Neutrophil (primary cell): ENCODE measurements at regions not wholly inside any gene's neighbourhood (a gene's known extent, or its start where the extent isn't known, plus 50 kb on each side); places are given as distances from the start of the nearest gene placed in this dataset.

Source experiments
- H3K27ac ChIP-seq: fragments of 200-600 bp; sonication (generic); 2 replicates; pipeline ENCODE4 v1.5.1; 2016; ENCODE audit warnings: mild to moderate bottlenecking, moderate library complexity
- H3K27me3 ChIP-seq: fragments of 200-600 bp; sonication (generic); 2 replicates; pipeline ENCODE4 v1.6.0; 2016; ENCODE audit warnings: mild to moderate bottlenecking
- H3K36me3 ChIP-seq: fragments of 200-600 bp; sonication (generic); 2 replicates; pipeline ENCODE4 v1.5.1; 2017
- H3K4me1 ChIP-seq, 2 experiments: fragments of 200-600 bp in 1 of 2; sonication (generic) in 1 of 2; 1 replicate in 1 of 2; 2 replicates in 1 of 2; pipeline versions ENCODE4 v1.5.1 to v1.6.1; 2013 to 2016; ENCODE audit warnings: low read depth in 1 of 2, low read length in 1 of 2, mild to moderate bottlenecking in 1 of 2, moderate library complexity in 1 of 2; ENCODE audit not compliant: control insufficient read depth in 1 of 2, insufficient read depth in 1 of 2
- H3K4me3 ChIP-seq, 2 experiments: fragments of 200-600 bp in 1 of 2; sonication (generic) in 1 of 2; 1 replicate in 1 of 2; 2 replicates in 1 of 2; pipeline ENCODE4 v1.5.1; 2013 to 2016; ENCODE audit warnings: low read depth in 1 of 2, low read length in 1 of 2, mild to moderate bottlenecking in 1 of 2, moderate library complexity in 1 of 2
- H3K9me3 ChIP-seq: fragments of 200-600 bp; sonication (generic); 2 replicates; pipeline ENCODE4 v1.5.1; 2016
- CTCF ChIP-seq: fragments of 200-600 bp; sonication (generic); IDR thresholded peaks from 2 replicates; pipeline ENCODE4 v1.5.1; 2016; ENCODE audit warnings: antibody characterized with exemption

GRCh38 chr6:166050559-166050958 lies 117.1 kb downstream of the TBXT start:
- TF ChIP-seq CTCF = no peak
- Histone ChIP-seq H3K4me1 (no peaks in the 10 kb centered on the region), H3K36me3 (no peaks in the 10 kb centered on the region), H3K9me3 (no peaks in the 10 kb centered on the region), H3K4me3 (no peak overlapping the region), H3K27ac (no peak overlapping the region), H3K27me3 (no peaks in the 10 kb centered on the region)

DNA sequence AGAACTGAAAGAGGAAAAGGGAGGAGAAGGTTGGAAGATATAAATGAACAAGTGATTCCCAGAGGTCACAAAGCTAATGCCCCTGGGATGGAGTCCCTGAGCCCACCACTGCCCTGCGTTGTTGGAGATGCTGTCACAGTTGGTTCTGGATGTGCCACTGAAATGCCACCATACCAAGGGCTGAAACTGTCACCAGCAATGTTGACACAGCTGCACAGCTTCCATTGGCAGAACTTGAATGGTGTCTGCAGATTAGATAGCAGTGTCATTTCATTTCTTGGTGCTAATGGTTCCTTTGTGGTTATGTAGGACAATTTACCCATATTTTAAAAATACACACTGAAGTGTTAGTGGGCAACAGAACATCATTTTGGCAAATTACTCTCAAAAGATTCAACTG lies 120.7 kb downstream of the TBXT start:
- no peak overlapping the region for H3K4me3 ChIP-seq
- no peak for TF ChIP-seq CTCF
- H3K4me1 ChIP-seq = no peaks in the 10 kb centered on the region
- no peaks in the 10 kb centered on the region for H3K27me3 ChIP-seq
- no peaks in the 10 kb centered on the region for H3K9me3 ChIP-seq
- H3K36me3 ChIP-seq = no peaks in the 10 kb centered on the region
- H3K27ac ChIP-seq = no peak overlapping the region

GRCh38 chr6:166046226-166046625 lies 121.4 kb downstream of the TBXT start:
- no peak for TF ChIP-seq CTCF
- H3K9me3 ChIP-seq = no peaks in the 10 kb centered on the region
- H3K27me3 ChIP-seq = no peaks in the 10 kb centered on the region
- H3K36me3 ChIP-seq = no peaks in the 10 kb centered on the region
- H3K4me1 ChIP-seq = no peaks in the 10 kb centered on the region
- H3K4me3 ChIP-seq = no peak overlapping the region
- no peak overlapping the region for H3K27ac ChIP-seq

DNA sequence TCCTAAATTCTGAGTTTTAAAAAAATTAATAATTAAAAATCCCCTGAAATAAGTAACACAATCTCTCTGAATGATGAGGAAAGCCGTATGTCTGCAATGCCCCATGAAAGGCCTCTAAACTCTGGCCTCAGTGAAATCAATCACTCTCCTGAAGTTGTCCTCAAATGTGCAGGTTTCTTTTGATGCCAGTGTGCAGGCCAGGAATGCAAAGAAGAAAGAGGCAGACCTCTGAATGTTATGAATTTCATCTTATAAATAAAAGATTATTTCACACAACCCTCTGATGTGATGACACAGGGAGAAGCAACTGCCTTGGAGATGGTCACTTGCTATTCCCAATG lies 121.8 kb downstream of the TBXT start:
- no peaks in the 10 kb centered on the region for H3K27me3 ChIP-seq
- no peak overlapping the region for H3K27ac ChIP-seq

GRCh38 chr6:166045173-166045859 lies 122.3 kb downstream of the TBXT start:
- no peaks in the 10 kb centered on the region for H3K4me1 ChIP-seq
- no peak overlapping the region for H3K27ac ChIP-seq
- H3K27me3 ChIP-seq = no peaks in the 10 kb centered on the region
- no peaks in the 10 kb centered on the region for H3K9me3 ChIP-seq
- no peak overlapping the region for H3K4me3 ChIP-seq
- TF ChIP-seq CTCF = no peak
- no peaks in the 10 kb centered on the region for H3K36me3 ChIP-seq

More for the DNA sequence above, 121.8 kb downstream of the TBXT start:
- Histone ChIP-seq H3K36me3 (no peaks in the 10 kb centered on the region), H3K9me3 (no peaks in the 10 kb centered on the region), H3K4me1 (no peaks in the 10 kb centered on the region), H3K4me3 (no peak overlapping the region)
- no peak for TF ChIP-seq CTCF

DNA sequence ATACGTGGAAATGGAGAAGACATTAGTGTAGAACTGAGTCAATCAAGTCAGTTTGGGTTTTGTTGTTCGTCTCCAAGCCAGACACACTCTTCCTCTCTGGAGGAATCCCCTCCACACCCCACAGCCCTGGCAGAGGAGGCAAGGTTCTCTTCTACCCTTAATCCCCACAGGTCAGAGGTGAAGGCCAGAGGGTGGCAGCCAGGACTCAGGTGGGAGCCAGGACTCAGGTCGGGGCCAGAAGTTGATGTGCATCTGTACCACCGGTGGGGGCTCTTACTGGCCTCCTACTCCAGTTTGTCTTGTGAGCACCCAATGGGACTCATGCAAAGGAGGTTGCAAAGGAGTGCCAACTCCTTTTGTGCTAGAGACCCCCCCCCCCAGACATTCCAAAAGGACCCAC lies 126.4 kb downstream of the TBXT start:
- Histone ChIP-seq H3K9me3 (no peaks in the 10 kb centered on the region), H3K36me3 (no peaks in the 10 kb centered on the region), H3K4me1 (no peaks in the 10 kb centered on the region), H3K27ac (no peak overlapping the region), H3K27me3 (no peaks in the 10 kb centered on the region), H3K4me3 (no peak overlapping the region)
- no peak for TF ChIP-seq CTCF
